K562 (cell line): ENCODE measurements at regions not wholly inside any gene's neighbourhood (a gene's known extent, or its start where the extent isn't known, plus 50 kb on each side); places are given as distances from the start of the nearest gene placed in this dataset.

ENCODE experiments used
- ATAC-seq: fragments of 200-7000 bp; cut with Tn5 transposase; 3 replicates; pipeline ENCODE4 v1.9.1; 2020; ENCODE audit warnings: moderate library complexity
- BruUV-seq: library from RNA; stranded (reverse); fragments of 400-500 nt; replicated peaks from 2 replicates; lab custom pipeline; 2021; lab: Mats Ljungman, UMichigan
- CTCF ChIA-PET: fragments of 300-600 bp; formaldehyde crosslinking; extraction: SDS; loops from one replicate; lab custom pipeline; 2021; ENCODE audit warnings: low intra/inter-chr PET ratio; lab: Yijun Ruan, JAX
- POLR2A ChIA-PET: fragments of 300-600, 350-650 bp; sonication (Branson Sonifier 250); formaldehyde crosslinking; extraction: SDS; loops from one replicate; lab custom pipeline; 2021; ENCODE audit warnings: antibody characterized with exemption, inconsistent platforms; lab: Yijun Ruan, JAX
- DNase-seq, 4 experiments: peaks; one replicate each; pipeline versions ENCODE4 v3.0.0 to v3.0.0-alpha.2; 2011 to 2018; ENCODE audit warnings: low spot score in 3 of 4, mixed read lengths in 3 of 4; ENCODE audit errors: extremely low read depth in 1 of 4
- FAIRE-seq: peaks from 2 replicates; lab custom pipeline; 2011; peaks lifted over from hg19 to GRCh38; lab: Jason Lieb, UNC
- H2AFZ ChIP-seq: 2 replicates; pipeline ENCODE4 v1.6.0; 2011; ENCODE audit warnings: low read depth, low read length, control low read depth, inconsistent platforms
- H3K27ac ChIP-seq: fragments of 200-600 bp; 3 replicates; pipeline ENCODE4 v1.8.0; 2011; ENCODE audit warnings: low read depth, mild to moderate bottlenecking, control low read depth, inconsistent platforms, low read length, moderate library complexity, mixed read lengths; ENCODE audit errors: extremely low read depth
- H3K27me3 ChIP-seq, 2 experiments: fragments of 300-600 bp in 1 of 2; 2 replicates in 1 of 2; 3 replicates in 1 of 2; pipeline versions ENCODE4 v1.6.0 to v1.8.0; 2011; ENCODE audit warnings: inconsistent platforms in 2 of 2, low read length in 2 of 2, mild to moderate bottlenecking in 1 of 2, mixed read lengths in 1 of 2, moderate library complexity in 1 of 2; ENCODE audit not compliant: control insufficient read depth in 2 of 2, insufficient read depth in 2 of 2
- H3K36me3 ChIP-seq: fragments of 300-600 bp; 3 replicates; pipeline ENCODE4 v1.8.0; 2011; ENCODE audit warnings: mild to moderate bottlenecking, low read length, inconsistent platforms; ENCODE audit not compliant: control insufficient read depth, insufficient read depth
- H3K4me1 ChIP-seq, 2 experiments: fragments of 200-600 bp in 1 of 2; replicated peaks in 1 of 2; 2 replicates in 1 of 2; 3 replicates in 1 of 2; pipeline versions ENCODE4 v1.5.1 to v1.8.0; 2011; ENCODE audit warnings: inconsistent platforms in 2 of 2, low read length in 2 of 2, mild to moderate bottlenecking in 1 of 2, mixed read lengths in 1 of 2, moderate library complexity in 1 of 2; ENCODE audit not compliant: control insufficient read depth in 2 of 2, insufficient read depth in 2 of 2
- H3K4me2 ChIP-seq: 2 replicates; pipeline ENCODE4 v1.6.1; 2011; ENCODE audit warnings: low read length, control low read depth, inconsistent platforms, mixed read lengths; ENCODE audit not compliant: insufficient read depth
- H3K4me3 ChIP-seq: fragments of 200-600 bp; sonication (generic), shearing (Covaris generic); 2 replicates; pipeline ENCODE4 v1.5.1; 2016; ENCODE audit warnings: control low read depth, inconsistent platforms
- H3K79me2 ChIP-seq: fragments of 200-600 bp; 3 replicates; pipeline ENCODE4 v1.8.0; 2011; ENCODE audit warnings: low read length, inconsistent platforms; ENCODE audit not compliant: control insufficient read depth, insufficient read depth
- H3K9ac ChIP-seq, 2 experiments: 2 replicates each; pipeline versions ENCODE4 v1.6.0 to v1.6.1; 2011; ENCODE audit warnings: low read depth in 2 of 2, low read length in 2 of 2, control low read depth in 1 of 2, inconsistent platforms in 1 of 2, mild to moderate bottlenecking in 1 of 2, mixed read lengths in 1 of 2; ENCODE audit not compliant: insufficient read depth in 1 of 2
- H3K9me1 ChIP-seq: one replicate; pipeline ENCODE4 v1.6.0; 2011; ENCODE audit warnings: inconsistent platforms, mild to moderate bottlenecking, low read length, moderate library complexity; ENCODE audit not compliant: control insufficient read depth, insufficient read depth
- H3K9me3 ChIP-seq: replicated peaks from 2 replicates; pipeline ENCODE4 v1.5.1; 2011; ENCODE audit warnings: low read depth, low read length, inconsistent platforms; ENCODE audit not compliant: control insufficient read depth, insufficient read depth
- H4K20me1 ChIP-seq: replicated peaks from 2 replicates; pipeline ENCODE4 v1.6.1; 2011; ENCODE audit warnings: low read length, inconsistent platforms, mixed read lengths; ENCODE audit not compliant: control insufficient read depth, insufficient read depth
- CBFA2T2 ChIP-seq: fragments of 450-650 bp; conservative IDR thresholded peaks from 2 replicates; pipeline ENCODE4 v1.6.1; 2017; ENCODE audit warnings: mild to moderate bottlenecking
- CBX2 ChIP-seq: fragments of 200-600 bp; sonication (generic); IDR thresholded peaks from one replicate; pipeline ENCODE4 v1.6.1; 2012; ENCODE audit warnings: mild to moderate bottlenecking, low read length, inconsistent platforms; ENCODE audit not compliant: insufficient read depth, poor library complexity, severe bottlenecking
- NFE2L1 ChIP-seq: fragments of 450-650 bp; IDR thresholded peaks from 2 replicates; pipeline ENCODE4 v1.6.1; 2016; ENCODE audit warnings: missing genetic modification characterization, low read depth, mild to moderate bottlenecking, missing compliant biosample characterization, moderate library complexity, borderline replicate concordance
- SRSF1 ChIP-seq: fragments of 200-400 bp; formaldehyde crosslinking; IDR thresholded peaks from 2 replicates; pipeline ENCODE4 v1.6.1; 2017; ENCODE audit warnings: mild to moderate bottlenecking, low read depth, low read length, moderate library complexity
- STAG1 ChIP-seq: sonication (generic); formaldehyde crosslinking; IDR thresholded peaks from 2 replicates; pipeline ENCODE4 v1.5.0; 2020; ENCODE audit warnings: missing genetic modification reagents, borderline replicate concordance
- TRIM24 ChIP-seq, 2 experiments: fragments of 450-650 bp; IDR thresholded peaks; 2 replicates each; pipeline ENCODE4 v1.6.1; 2016
- ZNF165 ChIP-seq: fragments of 250-450 bp; sonication (Bioruptor Pico); IDR thresholded peaks from 2 replicates; pipeline ENCODE4 v1.4.0; 2020; ENCODE audit warnings: borderline replicate concordance
- ZNF707 ChIP-seq: fragments of 250-450 bp; sonication (Bioruptor Pico); conservative IDR thresholded peaks from 2 replicates; pipeline ENCODE4 v1.8.0; 2022; ENCODE audit warnings: inconsistent platforms, mild to moderate bottlenecking, moderate library complexity
- WGBS: fragments of 100-300 bp; shearing (Covaris generic); methylation state at CpG from one replicate; pipeline ENCODE4 v1.1.6; 2016; ENCODE audit warnings: low coverage, mixed read lengths; ENCODE audit not compliant: insufficient coverage; ENCODE audit errors: missing lambda C conversion rate; 5-methylcytosine and 5-hydroxymethylcytosine counted together
- in situ Hi-C: fragments of 300-500 bp; cut with MboI; formaldehyde crosslinking; loops from 4 replicates; pipeline ENCODE4 v1.15.0; 2018; ENCODE audit warnings: inconsistent platforms, mixed read lengths
- intact Hi-C: fragments of 100-400 bp; cut with micrococcal nuclease; formaldehyde crosslinking; loops from 2 replicates; pipeline ENCODE4 v1.14.2; 2022
- TF ChIP-seq, protein P1 (sequence below): fragments of 200-800 bp; sonication (Bioruptor generic); IDR thresholded peaks from 2 replicates; pipeline ENCODE4 v1.6.1; 2017; ENCODE audit warnings: missing genetic modification characterization, missing compliant biosample characterization
- TF ChIP-seq, protein P2 (sequence below): IDR thresholded peaks from 3 replicates; pipeline ENCODE4 v1.6.1; 2011; ENCODE audit warnings: borderline replicate concordance, mild to moderate bottlenecking, moderate library complexity; ENCODE audit not compliant: insufficient read length; ENCODE audit errors: extremely low read depth

DNA sequence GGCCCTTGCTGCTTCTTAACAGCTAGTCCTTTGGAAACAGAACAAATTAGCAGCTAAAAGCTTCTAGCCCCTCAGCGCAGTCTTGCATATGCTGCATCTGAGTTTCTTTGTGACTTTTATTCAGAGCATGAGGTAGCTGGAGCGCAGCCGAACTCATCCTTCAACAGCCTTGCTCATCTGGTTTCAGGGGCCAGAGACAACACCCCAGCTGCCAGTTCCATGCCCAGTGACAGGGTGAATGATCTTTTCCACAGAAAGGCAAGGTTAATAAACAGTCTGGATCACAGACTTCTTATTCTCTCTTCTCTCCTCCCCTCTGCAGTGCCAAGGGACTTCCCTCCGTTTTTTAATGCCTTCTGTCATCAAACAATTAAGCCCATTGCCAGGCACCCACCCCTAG is 216.6 kb upstream of the INTU start:
- ATAC-seq (no peak), DNase-seq (no peak), FAIRE-seq (no peak)
- Histone ChIP-seq H3K4me1 (no peaks in the 10 kb centered on the region), H3K27ac (no peak overlapping the region), H3K79me2 (no peaks in the 10 kb centered on the region), H3K4me3 (no peak overlapping the region), H3K9ac (no peak overlapping the region), H3K9me3 (no peaks in the 10 kb centered on the region), H4K20me1 (no peaks in the 10 kb centered on the region), H3K4me2 (no peak overlapping the region), H2AFZ (no peak overlapping the region), H3K36me3 (no peaks in the 10 kb centered on the region), H3K9me1 (no peaks in the 10 kb centered on the region), H3K27me3 (no peaks in the 10 kb centered on the region; a peak in 1 of 5 replicates)
- no TSS peak for BruUV-seq
- CTCF ChIA-PET, result no interaction called here
- intact Hi-C loops, result no loop called here
- POLR2A ChIA-PET, result no interaction called here
- 0% methylated on average over 4 of the region's 4 CpGs for WGBS
- in situ Hi-C loops, result no loop called here
- TF ChIP-seq ZNF707 (CRISPR knock-in tag) (no peak), CBX2 (no peak), NFE2L1 (no peak), STAG1 (CRISPR knock-in tag) (no peak), SRSF1 (no peak), TRIM24 (IDR thresholded peaks at IDR 0.05) (no peak), ZNF165 (CRISPR knock-in tag) (no peak), CBFA2T2 (no peak)
- TF ChIP-seq, protein P1, sequence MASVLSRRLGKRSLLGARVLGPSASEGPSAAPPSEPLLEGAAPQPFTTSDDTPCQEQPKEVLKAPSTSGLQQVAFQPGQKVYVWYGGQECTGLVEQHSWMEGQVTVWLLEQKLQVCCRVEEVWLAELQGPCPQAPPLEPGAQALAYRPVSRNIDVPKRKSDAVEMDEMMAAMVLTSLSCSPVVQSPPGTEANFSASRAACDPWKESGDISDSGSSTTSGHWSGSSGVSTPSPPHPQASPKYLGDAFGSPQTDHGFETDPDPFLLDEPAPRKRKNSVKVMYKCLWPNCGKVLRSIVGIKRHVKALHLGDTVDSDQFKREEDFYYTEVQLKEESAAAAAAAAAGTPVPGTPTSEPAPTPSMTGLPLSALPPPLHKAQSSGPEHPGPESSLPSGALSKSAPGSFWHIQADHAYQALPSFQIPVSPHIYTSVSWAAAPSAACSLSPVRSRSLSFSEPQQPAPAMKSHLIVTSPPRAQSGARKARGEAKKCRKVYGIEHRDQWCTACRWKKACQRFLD (CRISPR knock-in tag), result no peak
- TF ChIP-seq, protein P2, sequence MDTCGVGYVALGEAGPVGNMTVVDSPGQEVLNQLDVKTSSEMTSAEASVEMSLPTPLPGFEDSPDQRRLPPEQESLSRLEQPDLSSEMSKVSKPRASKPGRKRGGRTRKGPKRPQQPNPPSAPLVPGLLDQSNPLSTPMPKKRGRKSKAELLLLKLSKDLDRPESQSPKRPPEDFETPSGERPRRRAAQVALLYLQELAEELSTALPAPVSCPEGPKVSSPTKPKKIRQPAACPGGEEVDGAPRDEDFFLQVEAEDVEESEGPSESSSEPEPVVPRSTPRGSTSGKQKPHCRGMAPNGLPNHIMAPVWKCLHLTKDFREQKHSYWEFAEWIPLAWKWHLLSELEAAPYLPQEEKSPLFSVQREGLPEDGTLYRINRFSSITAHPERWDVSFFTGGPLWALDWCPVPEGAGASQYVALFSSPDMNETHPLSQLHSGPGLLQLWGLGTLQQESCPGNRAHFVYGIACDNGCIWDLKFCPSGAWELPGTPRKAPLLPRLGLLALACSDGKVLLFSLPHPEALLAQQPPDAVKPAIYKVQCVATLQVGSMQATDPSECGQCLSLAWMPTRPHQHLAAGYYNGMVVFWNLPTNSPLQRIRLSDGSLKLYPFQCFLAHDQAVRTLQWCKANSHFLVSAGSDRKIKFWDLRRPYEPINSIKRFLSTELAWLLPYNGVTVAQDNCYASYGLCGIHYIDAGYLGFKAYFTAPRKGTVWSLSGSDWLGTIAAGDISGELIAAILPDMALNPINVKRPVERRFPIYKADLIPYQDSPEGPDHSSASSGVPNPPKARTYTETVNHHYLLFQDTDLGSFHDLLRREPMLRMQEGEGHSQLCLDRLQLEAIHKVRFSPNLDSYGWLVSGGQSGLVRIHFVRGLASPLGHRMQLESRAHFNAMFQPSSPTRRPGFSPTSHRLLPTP, result no peak
